ENCODE measurements at regions not wholly inside any gene's neighbourhood (a gene's known extent, or its start where the extent isn't known, plus 50 kb on each side); places are given as distances from the start of the nearest gene placed in this dataset.

DNA sequence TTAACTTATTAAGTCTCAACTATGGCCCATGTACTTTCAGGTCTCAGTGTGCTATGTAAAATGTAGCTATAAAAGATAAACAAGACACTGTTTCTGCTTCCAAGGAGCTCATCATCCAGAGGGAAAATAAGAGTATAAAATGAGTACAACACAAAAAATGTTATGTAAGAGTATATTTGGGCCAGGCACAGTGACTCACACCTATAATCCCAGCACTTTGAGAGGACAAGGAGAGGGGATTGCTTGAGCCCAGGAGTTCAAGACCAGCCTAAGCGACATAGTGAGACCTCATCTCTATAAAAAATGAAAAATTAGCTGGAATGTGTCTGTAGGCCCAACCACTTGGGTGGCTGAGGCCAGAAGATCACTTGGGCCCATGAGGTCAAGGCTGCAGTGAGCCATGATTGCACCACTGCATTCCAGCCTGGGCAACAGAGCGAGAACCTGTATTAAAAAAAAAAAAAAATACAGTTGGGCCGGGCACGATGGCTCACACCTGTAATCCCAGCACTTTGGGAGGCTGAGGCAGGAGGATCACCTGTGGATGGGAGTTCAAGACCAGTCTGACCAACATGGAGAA lies 124.0 kb downstream of the EDN1 start:
- Mint-ChIP-seq H3K27me3 (ENCODE audit: insufficient read depth, unreplicated experiment) (no peaks in the 10 kb centered on the region), H3K4me1 (ENCODE audit: low read depth, unreplicated experiment) (peaks cover 4% of the 10 kb centered on the region), H3K27ac (ENCODE audit: unreplicated experiment) (no peak overlapping the region), H3K9me3 (ENCODE audit: unreplicated experiment) (peaks cover 12% of the 10 kb centered on the region), H3K36me3 (ENCODE audit: insufficient read depth, unreplicated experiment) (no peaks in the 10 kb centered on the region), H3K4me3 (ENCODE audit: unreplicated experiment) (no peak overlapping the region)
- no TSS peak for BruUV-seq (replicated peaks)
- H3K4me1 ChIP-seq: 0 out of 2 replicates have a peak, but pooled peaks cover under 1% of the 10 kb centered on the region
- H3K9me3 ChIP-seq: no peaks in the 10 kb centered on the region; the same call in 1 of the 2 replicates
- no peaks in the 10 kb centered on the region for H3K27me3 ChIP-seq (replicated peaks; ENCODE audit: control insufficient read depth, insufficient read depth, low read length)
- no peaks in the 10 kb centered on the region for H3K36me3 ChIP-seq (ENCODE audit: control insufficient read depth, insufficient read depth, low read length)
- intact Hi-C loops (cut with micrococcal nuclease; ENCODE audit: unreplicated experiment): no loop called here
- TF ChIP-seq, protein P1, sequence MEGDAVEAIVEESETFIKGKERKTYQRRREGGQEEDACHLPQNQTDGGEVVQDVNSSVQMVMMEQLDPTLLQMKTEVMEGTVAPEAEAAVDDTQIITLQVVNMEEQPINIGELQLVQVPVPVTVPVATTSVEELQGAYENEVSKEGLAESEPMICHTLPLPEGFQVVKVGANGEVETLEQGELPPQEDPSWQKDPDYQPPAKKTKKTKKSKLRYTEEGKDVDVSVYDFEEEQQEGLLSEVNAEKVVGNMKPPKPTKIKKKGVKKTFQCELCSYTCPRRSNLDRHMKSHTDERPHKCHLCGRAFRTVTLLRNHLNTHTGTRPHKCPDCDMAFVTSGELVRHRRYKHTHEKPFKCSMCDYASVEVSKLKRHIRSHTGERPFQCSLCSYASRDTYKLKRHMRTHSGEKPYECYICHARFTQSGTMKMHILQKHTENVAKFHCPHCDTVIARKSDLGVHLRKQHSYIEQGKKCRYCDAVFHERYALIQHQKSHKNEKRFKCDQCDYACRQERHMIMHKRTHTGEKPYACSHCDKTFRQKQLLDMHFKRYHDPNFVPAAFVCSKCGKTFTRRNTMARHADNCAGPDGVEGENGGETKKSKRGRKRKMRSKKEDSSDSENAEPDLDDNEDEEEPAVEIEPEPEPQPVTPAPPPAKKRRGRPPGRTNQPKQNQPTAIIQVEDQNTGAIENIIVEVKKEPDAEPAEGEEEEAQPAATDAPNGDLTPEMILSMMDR (IDR thresholded peaks at IDR 0.05; ENCODE audit: insufficient read depth in 1 of 2, low read depth in 1 of 2, low read length in 1 of 2, severe bottlenecking in 1 of 2, unreplicated experiment in 1 of 2): no peak
- no peak for DNase-seq
- no peak overlapping the region for H3K4me3 ChIP-seq (ENCODE audit: low read depth, low read length)
- CTCF ChIA-PET: no interaction called here
- POLR2A ChIA-PET: interaction anchor here (0.5 kb wide), 1 partner anchor 17 kb away, joined by 3 read pairs; no protein-coding TSS in a partner anchor

- ChIA-PET POLR2A (no interaction called here), CTCF (no interaction called here)
- no peak for DNase-seq
- Histone ChIP-seq H3K27me3 (replicated peaks; ENCODE audit: control insufficient read depth, insufficient read depth, low read length) (no peaks in the 10 kb centered on the region), H3K36me3 (ENCODE audit: control insufficient read depth, insufficient read depth, low read length) (no peaks in the 10 kb centered on the region), H3K4me1 (peaks cover 14% of the 10 kb centered on the region), H3K4me3 (ENCODE audit: low read depth, low read length) (no peak overlapping the region), H3K9me3 (no peaks in the 10 kb centered on the region; the same call in 1 of the 2 replicates)
- Mint-ChIP-seq H3K4me3 (ENCODE audit: unreplicated experiment) (no peak overlapping the region), H3K27me3 (ENCODE audit: insufficient read depth, unreplicated experiment) (no peaks in the 10 kb centered on the region), H3K4me1 (ENCODE audit: low read depth, unreplicated experiment) (peaks cover 10% of the 10 kb centered on the region), H3K27ac (ENCODE audit: unreplicated experiment) (no peak overlapping the region), H3K36me3 (ENCODE audit: insufficient read depth, unreplicated experiment) (no peaks in the 10 kb centered on the region), H3K9me3 (ENCODE audit: unreplicated experiment) (peaks cover 12% of the 10 kb centered on the region)
- intact Hi-C loops (cut with micrococcal nuclease; ENCODE audit: unreplicated experiment): no loop called here
- BruUV-seq (replicated peaks): no TSS peak
- TF ChIP-seq, protein P1 (IDR thresholded peaks at IDR 0.05; ENCODE audit: insufficient read depth in 1 of 2, low read depth in 1 of 2, low read length in 1 of 2, severe bottlenecking in 1 of 2, unreplicated experiment in 1 of 2): no peak
Observed at GRCh38 chr6:12415980-12416598, 125.9 kb downstream of the EDN1 start.

GRCh38 chr6:12417191-12417590 lies 127.0 kb downstream of the EDN1 start:
- POLR2A ChIA-PET: no interaction called here
- no TSS peak for BruUV-seq (replicated peaks)

More at GRCh38 chr6:12417191-12417590, 127.0 kb downstream of the EDN1 start:
- Histone ChIP-seq H3K9me3 (no peaks in the 10 kb centered on the region; the same call in 1 of the 2 replicates), H3K4me1 (peaks cover 14% of the 10 kb centered on the region), H3K4me3 (ENCODE audit: low read depth, low read length) (no peak overlapping the region), H3K36me3 (ENCODE audit: control insufficient read depth, insufficient read depth, low read length) (no peaks in the 10 kb centered on the region), H3K27me3 (replicated peaks; ENCODE audit: control insufficient read depth, insufficient read depth, low read length) (no peaks in the 10 kb centered on the region)
- CTCF ChIA-PET: no interaction called here
- intact Hi-C loops (cut with micrococcal nuclease; ENCODE audit: unreplicated experiment): no loop called here
- TF ChIP-seq, protein P1 (IDR thresholded peaks at IDR 0.05; ENCODE audit: insufficient read depth in 1 of 2, low read depth in 1 of 2, low read length in 1 of 2, severe bottlenecking in 1 of 2, unreplicated experiment in 1 of 2): no peak
- peaks cover 12% of the 10 kb centered on the region for H3K9me3 Mint-ChIP-seq (ENCODE audit: unreplicated experiment)
- H3K36me3 Mint-ChIP-seq (ENCODE audit: insufficient read depth, unreplicated experiment): no peaks in the 10 kb centered on the region
- H3K4me3 Mint-ChIP-seq (ENCODE audit: unreplicated experiment): no peak overlapping the region
- DNase-seq: no peak
- H3K4me1 Mint-ChIP-seq (ENCODE audit: low read depth, unreplicated experiment): peaks cover 10% of the 10 kb centered on the region
- H3K27me3 Mint-ChIP-seq (ENCODE audit: insufficient read depth, unreplicated experiment): no peaks in the 10 kb centered on the region
- H3K27ac Mint-ChIP-seq (ENCODE audit: unreplicated experiment): no peak overlapping the region
